ENCODE measurements at regions not wholly inside any gene's neighbourhood (a gene's known extent, or its start where the extent isn't known, plus 50 kb on each side); places are given as distances from the start of the nearest gene placed in this dataset.
"Not testable (repeated sequence)": the region's sequence is repeated elsewhere in the genome, so short reads cannot be mapped to it uniquely, and the experiment has no call there.

GRCh38 chr6:112575309-112575834 is 228.2 kb downstream of the RFPL4B start:
- DNase-seq (ENCODE audit: low read depth in 3 of 3, low spot score in 1 of 3), result no peak

DNA sequence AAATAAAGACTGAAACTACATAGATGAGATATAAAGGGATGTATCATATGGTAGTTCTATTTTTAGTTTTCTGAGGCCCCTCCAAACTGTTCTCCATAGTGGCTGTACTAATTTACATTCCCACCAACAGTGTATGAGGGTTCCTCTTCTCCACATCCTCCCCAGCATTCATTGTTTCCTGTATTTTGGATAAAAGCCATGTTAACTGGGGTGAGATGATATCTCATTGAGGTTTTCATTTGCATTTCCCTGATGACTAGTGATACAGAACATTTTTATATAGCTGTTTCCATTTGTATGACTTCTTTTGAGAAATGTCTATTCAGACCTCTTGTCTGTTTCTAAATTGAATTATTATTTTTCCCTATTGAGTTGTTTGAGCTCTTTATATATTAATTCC is 229.3 kb downstream of the RFPL4B start:
- DNase-seq (ENCODE audit: low read depth in 3 of 3, low spot score in 1 of 3), result no peak

DNA sequence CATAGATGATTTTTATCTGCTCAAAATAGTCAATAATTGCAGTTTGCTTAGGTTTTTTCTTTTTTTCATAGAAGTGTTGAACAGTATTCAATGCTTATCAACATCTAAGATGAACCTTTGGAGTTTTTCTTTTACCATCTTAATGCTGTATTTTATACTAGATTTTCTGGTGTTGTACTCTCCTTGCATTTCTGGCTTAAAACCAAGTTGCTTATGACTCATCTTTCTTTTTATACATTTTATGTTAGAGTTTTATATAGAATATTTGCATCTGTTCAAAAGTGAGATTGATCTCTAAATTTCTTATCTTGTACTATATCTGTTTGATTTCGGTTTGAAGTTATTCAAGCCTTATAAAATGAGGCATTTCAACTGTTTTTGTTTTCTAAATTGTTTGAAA is 232.5 kb downstream of the RFPL4B start:
- no peak for DNase-seq (ENCODE audit: low read depth in 3 of 3, low spot score in 1 of 3)

- DNase-seq (ENCODE audit: low read depth in 3 of 3, low spot score in 1 of 3), result no peak
These were observed 233.9 kb downstream of the RFPL4B start for GRCh38 chr6:112581015-112581414.

DNA sequence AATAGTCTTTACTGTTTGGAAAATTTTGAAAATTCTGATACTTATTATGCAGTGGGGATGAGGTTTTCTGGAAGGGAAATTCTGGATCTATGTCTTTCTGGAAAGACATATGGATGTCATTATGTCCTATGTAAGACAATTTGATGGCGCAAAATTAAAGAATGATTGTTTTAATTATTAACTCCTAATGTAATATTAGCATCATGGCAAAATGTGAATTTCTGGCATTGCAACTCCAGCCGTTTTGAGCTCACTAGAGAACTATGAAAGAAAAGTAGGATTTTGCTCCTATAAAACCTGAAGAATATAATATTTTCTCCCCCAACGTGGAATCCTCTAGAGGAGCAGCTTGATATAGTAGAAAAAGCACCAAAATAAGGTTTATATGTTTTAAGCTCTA is 243.2 kb downstream of the RFPL4B start:
- DNase-seq (ENCODE audit: low read depth in 3 of 3, low spot score in 1 of 3), result no peak

DNA sequence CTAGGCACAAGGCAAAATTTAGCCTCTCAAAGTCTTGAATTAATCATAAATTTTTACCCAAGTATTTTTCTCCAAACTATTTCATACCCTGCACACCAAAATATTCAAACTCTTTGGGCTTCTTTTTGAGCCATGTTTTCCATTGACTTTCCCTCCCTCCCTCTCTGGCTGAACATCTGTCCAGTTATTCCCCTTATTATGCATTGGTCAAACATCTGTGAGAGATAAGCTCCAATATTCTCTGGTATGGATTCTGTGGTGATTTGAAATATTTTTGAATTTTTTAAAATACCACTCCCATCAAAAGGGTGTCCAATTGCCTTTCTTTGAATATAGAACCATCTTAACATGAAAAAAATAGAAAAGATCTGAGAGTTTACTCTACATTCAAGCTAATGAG is 244.2 kb downstream of the RFPL4B start:
- DNase-seq (ENCODE audit: low read depth in 3 of 3, low spot score in 1 of 3), result no peak

- DNase-seq (ENCODE audit: low read depth in 3 of 3, low spot score in 1 of 3), result no peak
These were observed 245.0 kb downstream of the RFPL4B start for GRCh38 chr6:112592159-112592558.

DNA sequence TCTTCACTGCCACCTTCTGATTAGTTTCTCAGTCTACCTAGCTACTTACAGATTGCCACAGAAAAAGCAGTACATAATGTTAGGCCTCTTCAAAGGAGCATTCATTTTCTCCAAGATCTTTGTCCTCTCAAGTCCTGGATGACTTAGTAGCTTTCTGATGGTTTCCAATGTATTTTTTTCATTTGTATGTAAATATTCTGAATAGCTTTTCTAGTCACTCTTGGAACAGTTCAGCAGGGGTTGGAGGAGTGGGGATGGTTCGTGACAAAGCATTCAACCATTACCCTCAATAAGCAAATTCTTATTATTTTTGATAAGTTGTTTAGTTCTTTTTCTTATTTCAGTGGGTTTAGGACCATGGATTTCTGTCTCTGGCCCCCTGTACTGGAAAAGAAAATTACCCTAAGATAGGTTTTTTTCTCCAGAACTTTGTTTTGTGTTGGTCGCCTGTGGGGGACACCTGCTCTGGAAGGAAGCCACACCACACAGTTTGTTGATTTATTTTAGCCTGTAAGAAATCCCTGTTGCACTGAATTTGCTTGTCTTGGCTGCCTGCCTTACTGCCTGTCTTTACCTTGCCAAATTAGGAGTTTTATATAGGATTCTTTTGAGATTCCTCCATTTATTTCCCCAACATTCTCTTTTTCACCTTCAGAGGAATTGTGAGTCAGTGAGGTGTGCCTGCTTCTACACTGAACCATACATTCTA is 247.9 kb downstream of the RFPL4B start:
- no peak for DNase-seq (ENCODE audit: low read depth in 3 of 3, low spot score in 1 of 3)

DNA sequence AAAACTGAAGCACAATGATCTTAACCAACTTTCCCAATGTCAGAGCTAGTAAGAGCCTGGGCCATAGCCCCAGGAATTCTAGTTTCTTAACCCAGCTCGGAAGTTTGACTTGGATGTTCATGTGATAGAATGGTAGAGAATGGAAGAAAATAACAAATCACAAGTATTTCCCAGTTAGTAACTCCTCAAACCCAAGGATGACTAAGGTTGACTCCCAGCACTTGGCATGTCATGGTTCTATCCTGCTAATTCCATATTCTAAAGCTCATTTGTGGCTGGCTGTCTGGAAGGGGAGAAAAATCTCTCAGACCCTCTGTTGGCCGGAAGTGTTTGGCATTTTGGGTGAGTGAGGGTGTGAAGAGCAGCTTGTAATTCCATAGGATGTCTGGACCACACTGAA is 248.7 kb downstream of the RFPL4B start:
- DNase-seq (ENCODE audit: low read depth in 3 of 3, low spot score in 1 of 3), result no peak

- no peak for DNase-seq (ENCODE audit: low read depth in 3 of 3, low spot score in 1 of 3)
These were observed 250.0 kb downstream of the RFPL4B start for GRCh38 chr6:112597176-112597575.

DNA sequence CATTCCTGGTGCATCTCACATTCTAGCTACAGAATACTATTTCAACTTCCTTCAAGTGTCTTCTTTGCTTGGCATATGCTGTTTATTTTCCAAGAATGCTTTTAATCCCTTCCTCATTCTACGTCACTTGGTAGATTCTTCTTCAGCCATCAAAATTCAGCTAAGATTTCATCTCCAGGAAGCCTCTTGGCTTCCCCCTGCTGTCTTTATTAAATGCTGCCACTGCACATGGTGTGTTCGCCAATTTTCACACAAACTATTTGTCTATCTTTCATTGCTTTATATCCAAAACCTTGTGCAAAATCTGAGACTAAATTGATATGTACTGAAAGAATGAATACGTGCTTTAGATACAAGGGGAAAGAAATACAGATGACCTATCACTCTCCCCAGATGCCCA is 253.0 kb downstream of the RFPL4B start:
- no peak for DNase-seq (ENCODE audit: low read depth in 3 of 3, low spot score in 1 of 3)

- no peak for DNase-seq (ENCODE audit: low read depth in 3 of 3, low spot score in 1 of 3)
These were observed 256.6 kb downstream of the RFPL4B start for GRCh38 chr6:112603726-112604125.

GRCh38 chr6:112606656-112607435 is 259.7 kb downstream of the RFPL4B start:
- no peak for DNase-seq (ENCODE audit: low read depth in 3 of 3, low spot score in 1 of 3)

DNA sequence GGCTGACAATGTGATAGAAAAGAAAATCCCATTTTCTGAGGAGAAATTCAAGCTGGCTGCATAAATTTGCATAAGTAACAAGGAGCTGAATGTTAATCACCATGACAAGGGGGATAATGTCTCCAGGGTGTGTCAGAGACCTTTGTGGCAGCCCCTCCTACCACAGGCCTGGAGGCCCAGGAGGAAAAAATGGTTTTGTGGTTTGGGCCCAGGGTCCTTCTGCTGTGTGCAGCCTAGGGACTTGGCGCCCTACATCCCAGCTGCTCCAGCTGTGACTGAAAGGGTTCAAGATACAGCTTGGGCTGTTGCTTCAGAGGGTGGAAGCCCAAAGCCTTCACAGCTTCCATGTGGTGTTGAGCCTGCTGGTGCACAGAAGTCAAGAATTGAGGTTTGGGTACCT is 261.8 kb downstream of the RFPL4B start:
- DNase-seq (ENCODE audit: low read depth in 3 of 3, low spot score in 1 of 3), result not testable (repeated sequence)

- DNase-seq (ENCODE audit: low read depth in 3 of 3, low spot score in 1 of 3), result no peak
These were observed 266.3 kb downstream of the RFPL4B start for GRCh38 chr6:112613410-112613809.

- DNase-seq (ENCODE audit: low read depth in 3 of 3, low spot score in 1 of 3), result no peak
These were observed 271.7 kb downstream of the RFPL4B start for GRCh38 chr6:112618849-112619248.

- no peak for DNase-seq (ENCODE audit: low read depth in 3 of 3, low spot score in 1 of 3)
These were observed 273.9 kb downstream of the RFPL4B start for GRCh38 chr6:112620812-112621569.

GRCh38 chr6:112622036-112622435 is 274.9 kb downstream of the RFPL4B start:
- no peak for DNase-seq (ENCODE audit: low read depth in 3 of 3, low spot score in 1 of 3)

DNA sequence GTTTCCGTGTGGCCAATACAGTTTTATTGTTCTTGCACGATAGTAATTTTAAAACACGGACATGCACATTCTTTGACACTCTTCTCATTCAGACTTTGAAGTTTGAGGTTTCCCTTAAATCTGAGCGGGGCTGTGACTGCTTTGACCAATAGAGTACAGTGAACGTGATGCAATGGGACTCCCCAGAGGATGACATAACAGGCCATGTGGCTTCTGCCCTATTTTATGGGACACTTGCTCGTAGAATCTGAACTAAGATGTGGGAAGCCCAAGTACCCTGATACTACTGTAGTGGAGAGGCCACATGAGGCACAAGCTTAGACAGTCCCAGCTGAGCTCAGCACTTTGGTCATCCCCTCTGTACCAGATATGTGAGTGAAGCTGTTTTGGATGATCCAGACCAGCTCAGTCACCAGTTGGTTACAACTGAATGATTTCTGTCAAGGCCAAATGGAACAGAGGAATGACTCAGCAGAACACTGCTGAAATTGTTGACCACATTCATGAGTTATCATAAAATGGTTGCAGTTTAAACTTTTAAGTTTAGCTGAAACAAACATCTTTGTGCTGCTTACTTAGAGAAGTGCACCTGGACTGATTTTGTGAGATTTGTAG is 279.4 kb downstream of the RFPL4B start:
- no peak for DNase-seq (ENCODE audit: low read depth in 3 of 3, low spot score in 1 of 3)

DNA sequence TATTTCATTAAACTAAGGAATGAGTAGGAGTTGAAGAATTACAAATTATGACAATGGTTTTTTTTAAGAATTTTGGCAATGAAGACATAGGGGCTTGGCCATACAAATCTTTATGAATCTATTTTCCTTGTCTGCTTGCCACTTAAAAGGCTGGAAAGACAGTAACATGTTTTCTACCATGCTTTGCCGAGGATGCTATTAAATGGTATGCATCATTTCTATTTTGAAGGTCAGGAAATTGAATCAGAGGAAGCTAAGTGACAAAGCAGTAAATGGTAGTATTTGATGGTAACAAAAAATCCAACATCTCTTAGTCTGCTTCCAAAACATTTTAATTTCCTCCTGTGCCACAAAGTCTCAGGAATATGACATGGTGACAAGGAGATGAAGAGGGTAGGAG is 287.2 kb downstream of the RFPL4B start:
- no peak for DNase-seq (ENCODE audit: low read depth in 3 of 3, low spot score in 1 of 3)

- DNase-seq (ENCODE audit: low read depth in 3 of 3, low spot score in 1 of 3), result no peak
These were observed 289.6 kb downstream of the RFPL4B start for GRCh38 chr6:112636650-112637262.
